Cardiac fibroblast (primary cell): ENCODE measurements at regions not wholly inside any gene's neighbourhood (a gene's known extent, or its start where the extent isn't known, plus 50 kb on each side); places are given as distances from the start of the nearest gene placed in this dataset.

ENCODE experiments used
- DNase-seq, 2 donors: peaks; one replicate each; pipeline versions ENCODE4 v3.0.0 to v3.0.0-alpha.2; 2010; ENCODE audit warnings: low read depth in 2 of 2
- H3K4me3 ChIP-seq, 2 donors: replicated peaks in 1 of 2; 1 replicate in 1 of 2; 2 replicates in 1 of 2; pipeline ENCODE4 v1.5.1; 2011; ENCODE audit warnings: low read depth in 2 of 2, low read length in 2 of 2, mild to moderate bottlenecking in 2 of 2, moderate library complexity in 1 of 2
- TF ChIP-seq, protein P1 (sequence below): IDR thresholded peaks from one replicate; pipeline ENCODE4 v1.5.1; 2011; ENCODE audit warnings: low read depth, mild to moderate bottlenecking, low read length, inconsistent platforms

DNA sequence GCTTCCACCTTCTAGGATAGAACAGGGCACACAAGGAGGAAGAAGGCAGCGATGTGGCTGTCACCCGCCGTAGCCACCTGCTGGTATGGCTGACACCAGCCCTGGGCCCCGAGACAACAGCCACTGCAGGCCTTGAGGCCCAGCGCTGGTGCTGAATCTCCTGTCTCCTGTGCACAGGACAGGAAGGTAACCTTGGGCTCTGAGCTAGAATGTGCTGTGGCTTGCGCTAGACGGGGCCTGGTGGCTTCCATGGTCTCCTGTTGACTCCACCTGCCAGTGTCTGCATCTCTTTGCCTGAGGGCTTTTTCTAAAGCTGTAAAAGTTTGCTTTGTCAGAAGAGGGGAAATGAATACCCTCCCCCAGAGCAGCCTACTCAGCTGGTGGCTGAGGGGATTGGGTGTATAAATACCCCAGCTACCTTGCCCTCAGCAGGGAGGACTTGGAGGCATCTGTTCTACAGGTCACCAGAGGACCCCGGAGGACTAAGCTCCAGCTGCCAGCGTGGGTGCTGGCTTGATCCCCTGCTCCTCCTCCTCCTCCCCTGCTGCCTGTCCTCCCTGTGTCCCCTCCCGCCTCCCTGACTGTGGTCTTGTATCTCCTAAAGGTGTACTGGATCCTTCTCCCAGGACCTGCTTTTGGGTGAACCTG lies 76.1 kb upstream of the SDK2 start:
- no peak for DNase-seq
- TF ChIP-seq, protein P1, sequence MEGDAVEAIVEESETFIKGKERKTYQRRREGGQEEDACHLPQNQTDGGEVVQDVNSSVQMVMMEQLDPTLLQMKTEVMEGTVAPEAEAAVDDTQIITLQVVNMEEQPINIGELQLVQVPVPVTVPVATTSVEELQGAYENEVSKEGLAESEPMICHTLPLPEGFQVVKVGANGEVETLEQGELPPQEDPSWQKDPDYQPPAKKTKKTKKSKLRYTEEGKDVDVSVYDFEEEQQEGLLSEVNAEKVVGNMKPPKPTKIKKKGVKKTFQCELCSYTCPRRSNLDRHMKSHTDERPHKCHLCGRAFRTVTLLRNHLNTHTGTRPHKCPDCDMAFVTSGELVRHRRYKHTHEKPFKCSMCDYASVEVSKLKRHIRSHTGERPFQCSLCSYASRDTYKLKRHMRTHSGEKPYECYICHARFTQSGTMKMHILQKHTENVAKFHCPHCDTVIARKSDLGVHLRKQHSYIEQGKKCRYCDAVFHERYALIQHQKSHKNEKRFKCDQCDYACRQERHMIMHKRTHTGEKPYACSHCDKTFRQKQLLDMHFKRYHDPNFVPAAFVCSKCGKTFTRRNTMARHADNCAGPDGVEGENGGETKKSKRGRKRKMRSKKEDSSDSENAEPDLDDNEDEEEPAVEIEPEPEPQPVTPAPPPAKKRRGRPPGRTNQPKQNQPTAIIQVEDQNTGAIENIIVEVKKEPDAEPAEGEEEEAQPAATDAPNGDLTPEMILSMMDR: no peak

DNA sequence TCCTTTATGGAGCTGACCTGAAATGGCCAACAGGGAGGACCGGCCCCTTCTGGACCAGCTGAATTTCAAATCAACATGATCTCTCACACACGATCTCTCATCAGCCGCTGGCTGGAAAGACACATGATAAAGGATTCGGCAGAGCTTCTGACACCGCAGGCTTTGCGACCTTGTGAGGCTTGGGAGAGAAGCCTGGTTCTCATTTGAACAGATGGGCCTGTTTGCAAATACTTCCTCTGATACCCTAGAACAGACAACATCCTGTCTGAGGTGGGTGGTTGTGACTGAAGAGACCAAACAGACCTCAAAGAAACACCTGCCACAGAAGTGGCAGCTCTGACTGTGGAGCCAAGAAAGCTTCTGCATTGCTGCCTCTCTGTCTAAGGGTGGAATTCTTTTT lies 77.9 kb upstream of the SDK2 start:
- no peak for DNase-seq
- no peak overlapping the region for H3K4me3 ChIP-seq
- TF ChIP-seq, protein P1: no peak

More for the DNA sequence above, 76.1 kb upstream of the SDK2 start:
- H3K4me3 ChIP-seq: no peak overlapping the region

DNA sequence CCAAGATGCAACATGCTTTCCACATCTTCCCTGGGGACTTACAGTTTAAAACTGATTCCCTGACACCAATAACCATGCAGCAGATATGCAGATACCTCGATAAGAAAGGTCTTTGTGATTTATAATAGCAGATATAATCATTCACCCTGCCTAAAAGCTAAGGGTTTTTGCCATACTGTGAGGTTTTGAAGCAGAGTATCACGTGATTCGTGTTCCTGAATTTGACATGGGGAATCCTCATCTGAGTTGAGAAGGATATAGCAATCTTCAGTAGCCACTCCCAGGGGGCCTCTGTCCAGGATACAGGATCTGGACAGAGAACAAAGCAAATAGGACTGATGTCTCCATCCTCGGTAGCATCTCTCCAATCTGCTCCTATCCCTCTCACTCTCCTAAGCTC lies 79.1 kb upstream of the SDK2 start:
- TF ChIP-seq, protein P1: no peak
- no peak overlapping the region for H3K4me3 ChIP-seq
- DNase-seq: no peak

DNA sequence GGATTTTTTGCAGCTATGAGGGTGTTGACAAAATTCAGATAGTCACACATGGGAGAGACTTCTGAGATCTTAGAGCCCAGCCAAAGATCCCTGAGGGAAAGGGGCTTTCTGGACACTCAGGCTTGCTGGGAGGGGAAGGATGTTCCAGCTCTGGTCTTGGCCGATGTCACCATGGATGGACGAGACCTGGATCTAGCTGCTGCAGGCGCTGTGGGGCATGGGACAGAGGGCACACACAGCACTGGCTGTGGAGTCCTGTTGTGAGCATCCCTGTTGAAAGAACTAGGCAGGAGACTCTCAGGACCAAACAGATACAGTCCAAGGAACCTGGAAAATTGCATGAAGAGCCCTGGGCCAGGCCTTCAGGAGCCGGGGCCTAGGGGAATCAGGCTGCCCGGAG lies 80.1 kb upstream of the SDK2 start:
- no peak for DNase-seq
- TF ChIP-seq, protein P1: no peak
- no peak overlapping the region for H3K4me3 ChIP-seq

DNA sequence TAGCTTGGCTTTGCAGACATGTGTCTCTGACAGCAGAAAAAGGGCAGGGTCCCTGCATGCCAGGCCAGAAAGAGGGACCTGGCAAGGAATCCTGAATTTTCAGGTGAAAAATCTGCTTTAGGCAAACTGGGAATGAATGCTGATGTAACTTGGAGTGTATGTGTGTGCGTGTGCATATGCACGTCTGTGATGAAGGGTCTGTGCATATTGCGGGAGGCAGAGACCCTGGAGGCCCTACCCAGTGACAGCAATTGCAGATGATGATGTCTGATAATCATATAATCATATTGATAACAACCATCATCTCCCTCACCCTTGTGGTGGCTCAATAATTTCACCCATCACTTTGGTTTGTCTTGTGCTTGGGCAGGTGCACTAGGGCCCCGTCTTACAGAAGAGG lies 80.7 kb upstream of the SDK2 start:
- no peak overlapping the region for H3K4me3 ChIP-seq
- no peak for DNase-seq
- TF ChIP-seq, protein P1: no peak

DNA sequence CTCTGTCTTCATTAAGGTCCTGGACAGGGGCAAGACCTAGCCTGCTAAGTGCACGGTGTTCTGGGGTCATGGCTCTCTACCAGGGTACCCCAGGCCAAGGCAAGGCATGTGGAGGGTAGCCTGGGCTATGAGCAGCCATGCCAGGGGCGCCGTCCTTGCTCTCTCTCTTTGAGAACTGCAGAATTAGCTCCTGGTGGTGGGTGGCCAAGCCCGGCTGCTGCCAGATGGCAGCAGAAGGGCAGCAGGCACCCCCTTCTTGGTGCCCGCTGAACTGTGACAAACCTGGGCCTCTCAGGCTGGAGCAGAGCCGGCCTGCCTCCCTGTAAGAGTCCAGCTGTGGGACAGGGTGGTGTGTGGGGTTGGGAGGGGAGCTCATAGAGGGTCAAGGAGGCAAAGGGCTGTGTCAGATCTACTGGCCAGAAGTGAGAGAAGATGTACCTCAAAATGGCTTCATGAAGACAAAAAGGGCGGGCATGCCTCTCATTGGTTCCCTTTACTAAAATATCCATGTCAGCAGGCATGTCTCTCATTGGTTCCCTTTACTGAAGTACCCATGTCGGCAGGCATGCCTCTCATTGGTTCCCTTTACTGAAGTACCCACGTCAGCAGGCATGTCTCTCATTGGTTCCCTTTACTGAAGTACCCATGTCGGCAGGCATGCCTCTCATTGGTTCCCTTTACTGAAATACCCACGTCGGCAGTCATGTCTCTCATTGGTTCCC lies 81.7 kb upstream of the SDK2 start:
- TF ChIP-seq, protein P1: no peak
- DNase-seq: no peak

More for the DNA sequence above, 81.7 kb upstream of the SDK2 start:
- H3K4me3 ChIP-seq: no peak overlapping the region
